ENCODE measurements at regions not wholly inside any gene's neighbourhood (a gene's known extent, or its start where the extent isn't known, plus 50 kb on each side); places are given as distances from the start of the nearest gene placed in this dataset.

DNA sequence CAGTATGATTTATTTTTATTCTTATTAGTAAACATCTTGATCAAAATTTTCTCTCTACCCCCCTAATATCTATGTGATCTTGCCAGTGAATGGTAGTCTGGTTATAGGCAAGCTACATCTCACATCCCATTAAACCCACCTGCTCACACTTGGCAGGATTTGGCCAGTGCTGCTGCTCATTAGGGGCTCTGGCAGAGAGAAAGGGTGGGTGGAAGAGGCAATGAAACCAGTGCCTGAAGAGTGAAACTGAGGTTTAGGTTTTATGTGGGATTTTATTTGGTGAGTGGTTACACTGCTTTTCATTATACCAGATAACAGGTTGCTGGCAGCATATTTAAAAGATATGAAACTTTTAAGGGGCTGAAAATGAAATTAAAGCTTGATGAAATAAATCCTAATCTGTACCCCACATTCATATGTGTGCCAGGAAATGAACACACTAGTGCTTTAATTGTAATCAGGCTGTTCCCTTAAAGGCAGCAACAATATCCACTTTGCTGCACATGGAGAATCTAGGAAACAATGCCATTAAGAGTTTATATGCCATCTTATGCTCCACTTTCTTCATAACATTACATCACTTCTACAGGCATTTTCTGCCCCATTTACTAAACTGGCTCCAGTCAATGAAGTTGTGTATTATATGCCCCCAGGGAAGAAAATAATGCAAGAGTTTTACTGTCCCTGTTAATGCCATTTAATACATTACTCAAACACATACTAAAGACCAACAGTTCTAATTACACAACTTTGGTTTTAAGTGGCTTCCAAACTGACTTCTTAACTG is 688.7 kb downstream of the MECOM start:
- no peaks in the 10 kb centered on the region for H3K27me3 ChIP-seq (ENCODE audit: insufficient read depth, low read length)
- no peak overlapping the region for H3K9ac ChIP-seq (ENCODE audit: low read length)
- H3K4me3 ChIP-seq (replicated peaks in 1 of 2; ENCODE audit: low read depth in 1 of 2, low read length in 2 of 2), result no peak overlapping the region
- no peaks in the 10 kb centered on the region for H4K20me1 ChIP-seq (ENCODE audit: insufficient read depth)
- H3K9me2 ChIP-seq (ENCODE audit: insufficient read depth), result no peaks in the 10 kb centered on the region
- intact Hi-C loops (cut with micrococcal nuclease), result no loop called here
- POLR2A ChIA-PET, result no interaction called here
- no TSS peak for BruUV-seq (replicated peaks)
- no peaks in the 10 kb centered on the region for H3K4me1 ChIP-seq (ENCODE audit: control insufficient read depth in 1 of 2, insufficient read depth in 2 of 2, low read length in 2 of 2)
- RAD21 ChIA-PET (ENCODE audit: low non-redundant PET in 1 of 2, low total read pairs in 2 of 2, uncharacterized antibody in 2 of 2, unreplicated experiment in 2 of 2), result no interaction called here
- H3K4me2 ChIP-seq (ENCODE audit: low read length), result no peak overlapping the region
- H3K9me3 ChIP-seq (ENCODE audit: control insufficient read depth in 1 of 2, insufficient read depth in 1 of 2, low read depth in 1 of 2, low read length in 2 of 2), result no peaks in the 10 kb centered on the region
- H3K79me2 ChIP-seq (ENCODE audit: insufficient read depth, low read length), result no peaks in the 10 kb centered on the region
- no peaks in the 10 kb centered on the region for H3K36me3 ChIP-seq (ENCODE audit: control insufficient read depth in 1 of 2, insufficient read depth in 2 of 2, low read length in 2 of 2)
- DNase-seq (ENCODE audit: low read depth, low spot score) (no peak), ATAC-seq (no peak)
- CTCF ChIA-PET, result interaction anchor here (1.6 kb wide), 1 partner anchor 22 kb away, joined by 6 read pairs; no protein-coding TSS in a partner anchor
- H3K27ac ChIP-seq (ENCODE audit: low read depth, low read length), result no peak overlapping the region
- H2AFZ ChIP-seq (ENCODE audit: low read depth, low read length, poor library complexity, severe bottlenecking), result no peak overlapping the region
- TF ChIP-seq CEBPB (IDR thresholded peaks at IDR 0.05; ENCODE audit: low read depth) (no peak), SRF (IDR thresholded peaks at IDR 0.05; ENCODE audit: low read depth) (no peak), RAD21 (IDR thresholded peaks at IDR 0.05; ENCODE audit: low read depth) (no peak)
- TF ChIP-seq, protein P1, sequence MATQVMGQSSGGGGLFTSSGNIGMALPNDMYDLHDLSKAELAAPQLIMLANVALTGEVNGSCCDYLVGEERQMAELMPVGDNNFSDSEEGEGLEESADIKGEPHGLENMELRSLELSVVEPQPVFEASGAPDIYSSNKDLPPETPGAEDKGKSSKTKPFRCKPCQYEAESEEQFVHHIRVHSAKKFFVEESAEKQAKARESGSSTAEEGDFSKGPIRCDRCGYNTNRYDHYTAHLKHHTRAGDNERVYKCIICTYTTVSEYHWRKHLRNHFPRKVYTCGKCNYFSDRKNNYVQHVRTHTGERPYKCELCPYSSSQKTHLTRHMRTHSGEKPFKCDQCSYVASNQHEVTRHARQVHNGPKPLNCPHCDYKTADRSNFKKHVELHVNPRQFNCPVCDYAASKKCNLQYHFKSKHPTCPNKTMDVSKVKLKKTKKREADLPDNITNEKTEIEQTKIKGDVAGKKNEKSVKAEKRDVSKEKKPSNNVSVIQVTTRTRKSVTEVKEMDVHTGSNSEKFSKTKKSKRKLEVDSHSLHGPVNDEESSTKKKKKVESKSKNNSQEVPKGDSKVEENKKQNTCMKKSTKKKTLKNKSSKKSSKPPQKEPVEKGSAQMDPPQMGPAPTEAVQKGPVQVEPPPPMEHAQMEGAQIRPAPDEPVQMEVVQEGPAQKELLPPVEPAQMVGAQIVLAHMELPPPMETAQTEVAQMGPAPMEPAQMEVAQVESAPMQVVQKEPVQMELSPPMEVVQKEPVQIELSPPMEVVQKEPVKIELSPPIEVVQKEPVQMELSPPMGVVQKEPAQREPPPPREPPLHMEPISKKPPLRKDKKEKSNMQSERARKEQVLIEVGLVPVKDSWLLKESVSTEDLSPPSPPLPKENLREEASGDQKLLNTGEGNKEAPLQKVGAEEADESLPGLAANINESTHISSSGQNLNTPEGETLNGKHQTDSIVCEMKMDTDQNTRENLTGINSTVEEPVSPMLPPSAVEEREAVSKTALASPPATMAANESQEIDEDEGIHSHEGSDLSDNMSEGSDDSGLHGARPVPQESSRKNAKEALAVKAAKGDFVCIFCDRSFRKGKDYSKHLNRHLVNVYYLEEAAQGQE (IDR thresholded peaks at IDR 0.05; ENCODE audit: low read depth), result no peak

DNA sequence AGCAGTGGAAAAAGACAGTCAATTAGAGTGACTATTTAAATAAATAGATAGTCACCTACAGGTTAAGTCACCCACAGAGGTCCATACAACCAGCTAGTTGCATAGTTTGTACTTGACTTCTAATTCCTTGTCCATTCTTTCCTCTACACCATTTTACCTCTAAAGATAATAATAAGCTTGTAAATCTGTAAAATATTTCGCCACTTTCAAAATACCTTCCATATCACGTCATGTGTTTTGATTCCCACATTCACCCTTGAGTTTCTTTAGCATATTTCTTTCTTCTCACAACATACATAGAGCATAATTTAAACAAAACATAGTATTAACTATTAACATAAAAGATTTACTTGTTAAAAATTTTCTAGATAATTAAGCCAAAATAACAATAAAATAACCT is 689.6 kb downstream of the MECOM start:
- Histone ChIP-seq H3K4me2 (ENCODE audit: low read length) (no peak overlapping the region), H3K27me3 (ENCODE audit: insufficient read depth, low read length) (no peaks in the 10 kb centered on the region), H3K9me3 (ENCODE audit: control insufficient read depth in 1 of 2, insufficient read depth in 1 of 2, low read depth in 1 of 2, low read length in 2 of 2) (no peaks in the 10 kb centered on the region), H3K9me2 (ENCODE audit: insufficient read depth) (no peaks in the 10 kb centered on the region), H3K79me2 (ENCODE audit: insufficient read depth, low read length) (no peaks in the 10 kb centered on the region), H4K20me1 (ENCODE audit: insufficient read depth) (no peaks in the 10 kb centered on the region), H2AFZ (ENCODE audit: low read depth, low read length, poor library complexity, severe bottlenecking) (no peak overlapping the region), H3K36me3 (ENCODE audit: control insufficient read depth in 1 of 2, insufficient read depth in 2 of 2, low read length in 2 of 2) (no peaks in the 10 kb centered on the region), H3K27ac (ENCODE audit: low read depth, low read length) (no peak overlapping the region), H3K9ac (ENCODE audit: low read length) (no peak overlapping the region), H3K4me1 (ENCODE audit: control insufficient read depth in 1 of 2, insufficient read depth in 2 of 2, low read length in 2 of 2) (no peaks in the 10 kb centered on the region), H3K4me3 (replicated peaks in 1 of 2; ENCODE audit: low read depth in 1 of 2, low read length in 2 of 2) (no peak overlapping the region)
- ChIA-PET CTCF (no interaction called here), POLR2A (no interaction called here), RAD21 (ENCODE audit: low non-redundant PET in 1 of 2, low total read pairs in 2 of 2, uncharacterized antibody in 2 of 2, unreplicated experiment in 2 of 2) (no interaction called here)
- ATAC-seq, result no peak
- no TSS peak for BruUV-seq (replicated peaks)
- intact Hi-C loops (cut with micrococcal nuclease), result no loop called here
- no peak for DNase-seq (ENCODE audit: low read depth, low spot score)
- TF ChIP-seq EZH2 (IDR thresholded peaks at IDR 0.05) (no peak), POLR2A (IDR thresholded peaks at IDR 0.05; ENCODE audit: borderline replicate concordance, extremely low read depth, insufficient read depth, insufficient read length) (no peak), TCF7L2 (IDR thresholded peaks at IDR 0.05; ENCODE audit: borderline replicate concordance, extremely low read depth, insufficient read depth, insufficient read length) (no peak), ZFX (IDR thresholded peaks at IDR 0.05) (no peak), SP1 (IDR thresholded peaks at IDR 0.05; ENCODE audit: low read depth) (no peak), EGR1 (IDR thresholded peaks at IDR 0.05; ENCODE audit: low read depth) (no peak), RAD21 (IDR thresholded peaks at IDR 0.05; ENCODE audit: low read depth) (no peak), JUND (IDR thresholded peaks at IDR 0.05) (no peak), SIN3A (IDR thresholded peaks at IDR 0.05; ENCODE audit: low read depth) (no peak), SRF (IDR thresholded peaks at IDR 0.05; ENCODE audit: low read depth) (no peak), CEBPB (IDR thresholded peaks at IDR 0.05; ENCODE audit: low read depth) (no peak)
- TF ChIP-seq, protein P2, sequence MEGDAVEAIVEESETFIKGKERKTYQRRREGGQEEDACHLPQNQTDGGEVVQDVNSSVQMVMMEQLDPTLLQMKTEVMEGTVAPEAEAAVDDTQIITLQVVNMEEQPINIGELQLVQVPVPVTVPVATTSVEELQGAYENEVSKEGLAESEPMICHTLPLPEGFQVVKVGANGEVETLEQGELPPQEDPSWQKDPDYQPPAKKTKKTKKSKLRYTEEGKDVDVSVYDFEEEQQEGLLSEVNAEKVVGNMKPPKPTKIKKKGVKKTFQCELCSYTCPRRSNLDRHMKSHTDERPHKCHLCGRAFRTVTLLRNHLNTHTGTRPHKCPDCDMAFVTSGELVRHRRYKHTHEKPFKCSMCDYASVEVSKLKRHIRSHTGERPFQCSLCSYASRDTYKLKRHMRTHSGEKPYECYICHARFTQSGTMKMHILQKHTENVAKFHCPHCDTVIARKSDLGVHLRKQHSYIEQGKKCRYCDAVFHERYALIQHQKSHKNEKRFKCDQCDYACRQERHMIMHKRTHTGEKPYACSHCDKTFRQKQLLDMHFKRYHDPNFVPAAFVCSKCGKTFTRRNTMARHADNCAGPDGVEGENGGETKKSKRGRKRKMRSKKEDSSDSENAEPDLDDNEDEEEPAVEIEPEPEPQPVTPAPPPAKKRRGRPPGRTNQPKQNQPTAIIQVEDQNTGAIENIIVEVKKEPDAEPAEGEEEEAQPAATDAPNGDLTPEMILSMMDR (IDR thresholded peaks at IDR 0.05 in 2 of 3, conservative IDR thresholded peaks at IDR 0.05 in 1 of 3; ENCODE audit: borderline replicate concordance in 1 of 3, insufficient read depth in 1 of 3, low read depth in 2 of 3, low read length in 2 of 3), result no peak
